Transverse colon (tissue), 4 donors: ENCODE measurements at regions not wholly inside any gene's neighbourhood (a gene's known extent, or its start where the extent isn't known, plus 50 kb on each side); places are given as distances from the start of the nearest gene placed in this dataset.

Experiments
- DNase-seq: peaks from one replicate; pipeline ENCODE4 v3.0.0-alpha.2; 2019
- H3K27ac ChIP-seq, 4 donors: fragments of 200-600 bp; sonication (generic); 2 replicates each; pipeline ENCODE4 v1.5.1; 2016 to 2018; ENCODE audit warnings: inconsistent platforms in 4 of 4
- H3K27me3 ChIP-seq: fragments of 200-600 bp; sonication (generic); 2 replicates; pipeline ENCODE4 v1.5.1; 2017; ENCODE audit warnings: inconsistent platforms
- H3K36me3 ChIP-seq, 4 donors: fragments of 200-600 bp; sonication (generic); 2 replicates each; pipeline ENCODE4 v1.5.1; 2017 to 2019; ENCODE audit warnings: inconsistent platforms in 4 of 4
- H3K4me1 ChIP-seq, 4 donors: fragments of 200-600 bp; sonication (generic); 2 replicates each; pipeline ENCODE4 v1.5.1; 2017 to 2020; ENCODE audit warnings: inconsistent platforms in 4 of 4
- H3K4me3 ChIP-seq, 4 donors: fragments of 200-600 bp; sonication (generic); 1 replicate in 1 of 4; 2 replicates in 3 of 4; pipeline versions ENCODE4 v1.5.1 to v1.6.1; 2017 to 2019; ENCODE audit warnings: inconsistent platforms in 4 of 4
- H3K9me3 ChIP-seq, 2 donors: fragments of 200-600 bp; sonication (generic); 2 replicates each; pipeline ENCODE4 v1.5.1; 2017 to 2019; ENCODE audit warnings: inconsistent platforms in 2 of 2
- CTCF ChIP-seq, 5 experiments: fragments of 200-600 bp in 3 of 5; fragments of 450-650 bp in 2 of 5; sonication (generic) in 3 of 5; IDR thresholded peaks; 1 replicate in 2 of 5; 2 replicates in 3 of 5; pipeline ENCODE4 v1.5.1; 2016 to 2017; ENCODE audit warnings: antibody characterized with exemption in 5 of 5, inconsistent platforms in 3 of 5, mild to moderate bottlenecking in 2 of 5, moderate library complexity in 1 of 5
- EP300 ChIP-seq: sonication (generic); formaldehyde crosslinking; IDR thresholded peaks from one replicate; pipeline ENCODE4 v1.6.1; 2017; ENCODE audit warnings: antibody characterized with exemption, low read depth
- POLR2A ChIP-seq: fragments of 450-650 bp; IDR thresholded peaks from one replicate; pipeline ENCODE4 v1.6.1; 2016; ENCODE audit warnings: antibody characterized with exemption, mild to moderate bottlenecking, moderate library complexity
- POLR2AphosphoS5 ChIP-seq, 3 donors: sonication (generic); formaldehyde crosslinking; IDR thresholded peaks; one replicate each; pipeline ENCODE4 v1.6.1; 2016; ENCODE audit warnings: antibody characterized with exemption in 3 of 3
- WGBS, 2 donors: methylation state at CpG; one replicate each; pipeline ENCODE4 v1.1.5; 2018; ENCODE audit warnings: low coverage in 1 of 2; 5-methylcytosine and 5-hydroxymethylcytosine counted together
- in situ Hi-C, 4 donors: fragments of 200-750 bp; cut with MboI; loops; one replicate each; pipeline versions ENCODE4 v1.15.0 to v1.15.1; 2017; ENCODE audit warnings: low sequenced_read_pairs in 3 of 4, low pct_ligation_motif_present in 1 of 4, low pct_unique_long_range_greater_than_20kb in 1 of 4
- intact Hi-C: fragments of 100-400 bp; cut with DNase I; formaldehyde crosslinking; loops from one replicate; pipeline ENCODE4 v1.15.1; 2023; ENCODE audit warnings: low total_unique reads

- Histone ChIP-seq H3K36me3 (no peaks in the 10 kb centered on the region), H3K4me3 (no peak overlapping the region), H3K4me1 (no peaks in the 10 kb centered on the region), H3K27ac (no peak overlapping the region), H3K27me3 (no peaks in the 10 kb centered on the region), H3K9me3 (no peaks in the 10 kb centered on the region)
- in situ Hi-C loops, result no loop called here
- no peak for DNase-seq
- TF ChIP-seq POLR2AphosphoS5 (IDR thresholded peaks at IDR 0.05), result no peak
- intact Hi-C loops, result no loop called here
Observed at GRCh38 chr6:112557435-112557834, 210.3 kb downstream of the RFPL4B start.

GRCh38 chr6:112557961-112558360 lies 210.8 kb downstream of the RFPL4B start:
- H3K9me3 ChIP-seq, result no peaks in the 10 kb centered on the region
- intact Hi-C loops, result no loop called here
- H3K36me3 ChIP-seq, result no peaks in the 10 kb centered on the region
- no peak for DNase-seq
- H3K4me3 ChIP-seq, result no peak overlapping the region
- no peak overlapping the region for H3K27ac ChIP-seq
- TF ChIP-seq POLR2AphosphoS5 (IDR thresholded peaks at IDR 0.05), result no peak
- no peak for TF ChIP-seq EP300
- TF ChIP-seq CTCF (IDR thresholded peaks at IDR 0.05), result no peak
- TF ChIP-seq POLR2A, result no peak
- peaks cover 0 to 5% (median 1%) of the 10 kb centered on the region in 4 donors for H3K4me1 ChIP-seq
- in situ Hi-C loops, result no loop called here
- H3K27me3 ChIP-seq, result no peaks in the 10 kb centered on the region

- no peak overlapping the region for H3K27ac ChIP-seq
- H3K36me3 ChIP-seq, result no peaks in the 10 kb centered on the region
- intact Hi-C loops (no loop called here), in situ Hi-C loops (no loop called here)
- H3K4me1 ChIP-seq, result peaks cover 0 to 9% (median 2%) of the 10 kb centered on the region in 4 donors
- no peak overlapping the region for H3K4me3 ChIP-seq
- H3K27me3 ChIP-seq, result no peaks in the 10 kb centered on the region
- no peak for DNase-seq
- 58 to 75% methylated on average over 2 of the region's 2 CpGs for WGBS, 2 donors
- H3K9me3 ChIP-seq, result no peaks in the 10 kb centered on the region
- no peak for TF ChIP-seq EP300
- TF ChIP-seq CTCF (IDR thresholded peaks at IDR 0.05), result no peak
Observed at GRCh38 chr6:112560651-112561050, 213.5 kb downstream of the RFPL4B start.

- no peak overlapping the region for H3K4me3 ChIP-seq
- no peaks in the 10 kb centered on the region for H3K27me3 ChIP-seq
- 17 to 23% methylated on average over 4 to 7 of the region's 7 CpGs for WGBS, 2 donors
- no peaks in the 10 kb centered on the region for H3K9me3 ChIP-seq
- in situ Hi-C loops (no loop called here), intact Hi-C loops (no loop called here)
- H3K36me3 ChIP-seq, result no peaks in the 10 kb centered on the region
- no peak overlapping the region for H3K27ac ChIP-seq
- no peak for TF ChIP-seq POLR2A
- H3K4me1 ChIP-seq, result peaks cover 0 to 9% (median 2%) of the 10 kb centered on the region in 4 donors
- no peak for DNase-seq
Observed at GRCh38 chr6:112562301-112563231, 215.4 kb downstream of the RFPL4B start.

- 42 to 43% methylated on average over 3 of the region's 3 CpGs for WGBS, 2 donors
- Histone ChIP-seq H3K9me3 (no peaks in the 10 kb centered on the region), H3K4me3 (no peak overlapping the region), H3K36me3 (no peaks in the 10 kb centered on the region), H3K27ac (no peak overlapping the region), H3K27me3 (no peaks in the 10 kb centered on the region), H3K4me1 (peaks cover 0 to 9% (median 2%) of the 10 kb centered on the region in 4 donors)
- intact Hi-C loops, result no loop called here
- DNase-seq, result no peak
- in situ Hi-C loops, result no loop called here
- TF ChIP-seq POLR2AphosphoS5 (IDR thresholded peaks at IDR 0.05) (no peak), POLR2A (no peak), EP300 (no peak), CTCF (IDR thresholded peaks at IDR 0.05) (no peak)
Observed at GRCh38 chr6:112563368-112563767, 216.2 kb downstream of the RFPL4B start.
